Smooth muscle cell (in vitro differentiated cells): ENCODE measurements at regions not wholly inside any gene's neighbourhood (a gene's known extent, or its start where the extent isn't known, plus 50 kb on each side); places are given as distances from the start of the nearest gene placed in this dataset.

Experiments used
- DNase-seq: peaks from one replicate; lab custom pipeline; 2025; ENCODE audit not compliant: unreplicated experiment; lab: John Stamatoyannopoulos, UW
- H2AFZ ChIP-seq: fragments of 200-600 bp; sonication (generic); 2 replicates; pipeline ENCODE4 v1.6.0; 2016; ENCODE audit warnings: antibody characterized with exemption, low read depth, mild to moderate bottlenecking
- H3F3A ChIP-seq: fragments of 200-600 bp; sonication (generic); 2 replicates; pipeline ENCODE4 v1.6.0; 2017; ENCODE audit warnings: antibody characterized with exemption, low read depth
- H3K27ac ChIP-seq: fragments of 200-600 bp; sonication (generic); 2 replicates; pipeline ENCODE4 v1.5.1; 2016; ENCODE audit warnings: low read depth, mild to moderate bottlenecking
- H3K27me3 ChIP-seq: fragments of 200-600 bp; sonication (generic); 2 replicates; pipeline ENCODE4 v1.6.1; 2016; ENCODE audit warnings: low read depth, mild to moderate bottlenecking
- H3K36me3 ChIP-seq: fragments of 200-600 bp; sonication (generic); 2 replicates; pipeline ENCODE4 v1.5.1; 2016; ENCODE audit warnings: low read depth
- H3K4me1 ChIP-seq: fragments of 200-600 bp; sonication (generic); 2 replicates; pipeline ENCODE4 v1.5.1; 2016; ENCODE audit warnings: low read depth
- H3K4me2 ChIP-seq: fragments of 200-600 bp; sonication (generic); 2 replicates; pipeline ENCODE4 v1.6.0; 2016; ENCODE audit warnings: mild to moderate bottlenecking
- H3K4me3 ChIP-seq: fragments of 200-600 bp; sonication (generic); 2 replicates; pipeline ENCODE4 v1.5.1; 2016; ENCODE audit warnings: mild to moderate bottlenecking
- H3K79me2 ChIP-seq: fragments of 200-600 bp; sonication (generic); 2 replicates; pipeline ENCODE4 v1.6.0; 2016; ENCODE audit warnings: low read depth, mild to moderate bottlenecking
- H3K9ac ChIP-seq: fragments of 200-600 bp; sonication (generic); 2 replicates; pipeline ENCODE4 v1.6.0; 2016; ENCODE audit warnings: low read depth
- H3K9me3 ChIP-seq: fragments of 200-600 bp; sonication (generic); replicated peaks from 2 replicates; pipeline ENCODE4 v1.5.1; 2016; ENCODE audit warnings: low read depth
- H4K20me1 ChIP-seq: fragments of 200-600 bp; sonication (generic); 2 replicates; pipeline ENCODE4 v1.6.0; 2016; ENCODE audit warnings: low read depth
- CTCF ChIP-seq: fragments of 200-600 bp; sonication (generic); IDR thresholded peaks from 2 replicates; pipeline ENCODE4 v1.5.1; 2017; ENCODE audit warnings: borderline replicate concordance, mild to moderate bottlenecking, antibody characterized with exemption; ENCODE audit not compliant: insufficient read depth, poor library complexity, severe bottlenecking
- WGBS: methylation state at CpG from one replicate; pipeline ENCODE4 v1.1.7; 2016; ENCODE audit warnings: low lambda C conversion rate; 5-methylcytosine and 5-hydroxymethylcytosine counted together

GRCh38 chr6:80466981-80467380 is 360.5 kb downstream of the BCKDHB start:
- 88% methylated on average over 2 of the region's 2 CpGs for WGBS
- H2AFZ ChIP-seq = no peak overlapping the region
- no peaks in the 10 kb centered on the region for H3K9me3 ChIP-seq
- no peaks in the 10 kb centered on the region for H3K79me2 ChIP-seq
- H3K27me3 ChIP-seq = no peaks in the 10 kb centered on the region
- no peaks in the 10 kb centered on the region for H3K36me3 ChIP-seq
- no peak overlapping the region for H3K27ac ChIP-seq
- DNase-seq = no peak
- TF ChIP-seq CTCF = no peak
- H4K20me1 ChIP-seq = no peaks in the 10 kb centered on the region
- H3K4me1 ChIP-seq = no peaks in the 10 kb centered on the region
- no peaks in the 10 kb centered on the region for H3F3A ChIP-seq
- no peak overlapping the region for H3K4me2 ChIP-seq
- no peak overlapping the region for H3K9ac ChIP-seq
- no peak overlapping the region for H3K4me3 ChIP-seq

GRCh38 chr6:80465513-80465912 is 359.0 kb downstream of the BCKDHB start:
- Histone ChIP-seq H4K20me1 (no peaks in the 10 kb centered on the region), H3K9ac (no peak overlapping the region), H3K79me2 (no peaks in the 10 kb centered on the region), H3K4me1 (no peaks in the 10 kb centered on the region), H3K27ac (no peak overlapping the region), H3K9me3 (no peaks in the 10 kb centered on the region), H3K27me3 (no peaks in the 10 kb centered on the region), H3K36me3 (no peaks in the 10 kb centered on the region), H2AFZ (no peak overlapping the region), H3K4me2 (no peak overlapping the region), H3F3A (no peaks in the 10 kb centered on the region), H3K4me3 (no peak overlapping the region)
- no peak for DNase-seq
- TF ChIP-seq CTCF = no peak
- 75% methylated on average over 2 of the region's 2 CpGs for WGBS

- no peak overlapping the region for H3K4me2 ChIP-seq
- H3K27ac ChIP-seq = no peak overlapping the region
- H2AFZ ChIP-seq = no peak overlapping the region
- TF ChIP-seq CTCF = no peak
- no peaks in the 10 kb centered on the region for H3K36me3 ChIP-seq
- no peaks in the 10 kb centered on the region for H3K4me1 ChIP-seq
- no peak for DNase-seq
- H4K20me1 ChIP-seq = no peaks in the 10 kb centered on the region
- H3K79me2 ChIP-seq = no peaks in the 10 kb centered on the region
- H3K9ac ChIP-seq = no peak overlapping the region
- no peaks in the 10 kb centered on the region for H3K27me3 ChIP-seq
- no peak overlapping the region for H3K4me3 ChIP-seq
- no peaks in the 10 kb centered on the region for H3K9me3 ChIP-seq
- H3F3A ChIP-seq = no peaks in the 10 kb centered on the region
Observed at GRCh38 chr6:80464901-80465300, 358.4 kb downstream of the BCKDHB start.

GRCh38 chr6:80463197-80463596 is 356.7 kb downstream of the BCKDHB start:
- TF ChIP-seq CTCF = no peak
- no peaks in the 10 kb centered on the region for H3F3A ChIP-seq

More at GRCh38 chr6:80463197-80463596, 356.7 kb downstream of the BCKDHB start:
- Histone ChIP-seq H3K4me3 (no peak overlapping the region), H3K36me3 (no peaks in the 10 kb centered on the region), H3K4me2 (no peak overlapping the region), H3K9me3 (no peaks in the 10 kb centered on the region), H4K20me1 (no peaks in the 10 kb centered on the region), H2AFZ (no peak overlapping the region), H3K27me3 (no peaks in the 10 kb centered on the region), H3K79me2 (no peaks in the 10 kb centered on the region), H3K9ac (no peak overlapping the region), H3K27ac (no peak overlapping the region), H3K4me1 (no peaks in the 10 kb centered on the region)
- DNase-seq = no peak
